Tibial nerve (tissue), 4 donors: ENCODE measurements at regions not wholly inside any gene's neighbourhood (a gene's known extent, or its start where the extent isn't known, plus 50 kb on each side); places are given as distances from the start of the nearest gene placed in this dataset.
"Not testable (repeated sequence)": the region's sequence is repeated elsewhere in the genome, so short reads cannot be mapped to it uniquely, and the experiment has no call there.

Experiments
- EP300 ChIP-seq, 2 donors: sonication (generic); formaldehyde crosslinking; IDR thresholded peaks; one replicate each; pipeline ENCODE4 v1.6.1; 2017; ENCODE audit warnings: antibody characterized with exemption in 2 of 2, mild to moderate bottlenecking in 1 of 2
- POLR2A ChIP-seq, 2 donors: fragments of 450-650 bp; IDR thresholded peaks; one replicate each; pipeline ENCODE4 v1.6.1; 2017; ENCODE audit warnings: antibody characterized with exemption in 2 of 2, mild to moderate bottlenecking in 2 of 2, moderate library complexity in 2 of 2
- TF ChIP-seq, protein P1 (sequence below), 5 experiments: fragments of 200-600 bp in 3 of 5; fragments of 450-650 bp in 2 of 5; sonication (generic) in 3 of 5; IDR thresholded peaks; one replicate each; pipeline ENCODE4 v1.5.1; 2016 to 2019; ENCODE audit warnings: antibody characterized with exemption in 5 of 5, mild to moderate bottlenecking in 3 of 5, moderate library complexity in 2 of 5

DNA sequence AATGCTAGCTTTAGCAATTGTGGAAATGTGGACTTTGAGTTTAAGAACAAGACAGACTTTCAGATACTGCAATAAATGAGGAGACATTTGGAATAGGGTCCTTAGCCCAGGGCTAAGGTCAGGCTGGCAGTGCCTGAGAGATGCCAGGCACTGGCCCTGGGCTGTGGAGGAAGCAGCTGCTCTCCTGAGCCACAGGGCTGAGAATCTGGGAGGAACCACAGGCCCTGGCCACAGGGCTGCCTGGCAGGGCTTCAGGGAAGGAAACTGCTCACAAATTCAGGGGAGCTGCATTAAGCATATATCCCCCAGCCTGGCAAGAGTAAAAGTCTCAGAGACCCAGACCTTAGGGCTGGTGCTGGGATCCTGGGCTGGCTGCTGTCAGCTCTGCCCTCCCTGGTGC lies 305.1 kb downstream of the RPIA start:
- TF ChIP-seq, protein P1, sequence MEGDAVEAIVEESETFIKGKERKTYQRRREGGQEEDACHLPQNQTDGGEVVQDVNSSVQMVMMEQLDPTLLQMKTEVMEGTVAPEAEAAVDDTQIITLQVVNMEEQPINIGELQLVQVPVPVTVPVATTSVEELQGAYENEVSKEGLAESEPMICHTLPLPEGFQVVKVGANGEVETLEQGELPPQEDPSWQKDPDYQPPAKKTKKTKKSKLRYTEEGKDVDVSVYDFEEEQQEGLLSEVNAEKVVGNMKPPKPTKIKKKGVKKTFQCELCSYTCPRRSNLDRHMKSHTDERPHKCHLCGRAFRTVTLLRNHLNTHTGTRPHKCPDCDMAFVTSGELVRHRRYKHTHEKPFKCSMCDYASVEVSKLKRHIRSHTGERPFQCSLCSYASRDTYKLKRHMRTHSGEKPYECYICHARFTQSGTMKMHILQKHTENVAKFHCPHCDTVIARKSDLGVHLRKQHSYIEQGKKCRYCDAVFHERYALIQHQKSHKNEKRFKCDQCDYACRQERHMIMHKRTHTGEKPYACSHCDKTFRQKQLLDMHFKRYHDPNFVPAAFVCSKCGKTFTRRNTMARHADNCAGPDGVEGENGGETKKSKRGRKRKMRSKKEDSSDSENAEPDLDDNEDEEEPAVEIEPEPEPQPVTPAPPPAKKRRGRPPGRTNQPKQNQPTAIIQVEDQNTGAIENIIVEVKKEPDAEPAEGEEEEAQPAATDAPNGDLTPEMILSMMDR (IDR thresholded peaks at IDR 0.05): not testable (repeated sequence)
- TF ChIP-seq EP300, POLR2A (IDR thresholded peaks at IDR 0.05): not testable (repeated sequence)
